ENCODE measurements at regions not wholly inside any gene's neighbourhood (a gene's known extent, or its start where the extent isn't known, plus 50 kb on each side); places are given as distances from the start of the nearest gene placed in this dataset.

GRCh38 chr12:67720351-67720856, 71.9 kb downstream of the DYRK2 start:
- TF ChIP-seq, protein P1, sequence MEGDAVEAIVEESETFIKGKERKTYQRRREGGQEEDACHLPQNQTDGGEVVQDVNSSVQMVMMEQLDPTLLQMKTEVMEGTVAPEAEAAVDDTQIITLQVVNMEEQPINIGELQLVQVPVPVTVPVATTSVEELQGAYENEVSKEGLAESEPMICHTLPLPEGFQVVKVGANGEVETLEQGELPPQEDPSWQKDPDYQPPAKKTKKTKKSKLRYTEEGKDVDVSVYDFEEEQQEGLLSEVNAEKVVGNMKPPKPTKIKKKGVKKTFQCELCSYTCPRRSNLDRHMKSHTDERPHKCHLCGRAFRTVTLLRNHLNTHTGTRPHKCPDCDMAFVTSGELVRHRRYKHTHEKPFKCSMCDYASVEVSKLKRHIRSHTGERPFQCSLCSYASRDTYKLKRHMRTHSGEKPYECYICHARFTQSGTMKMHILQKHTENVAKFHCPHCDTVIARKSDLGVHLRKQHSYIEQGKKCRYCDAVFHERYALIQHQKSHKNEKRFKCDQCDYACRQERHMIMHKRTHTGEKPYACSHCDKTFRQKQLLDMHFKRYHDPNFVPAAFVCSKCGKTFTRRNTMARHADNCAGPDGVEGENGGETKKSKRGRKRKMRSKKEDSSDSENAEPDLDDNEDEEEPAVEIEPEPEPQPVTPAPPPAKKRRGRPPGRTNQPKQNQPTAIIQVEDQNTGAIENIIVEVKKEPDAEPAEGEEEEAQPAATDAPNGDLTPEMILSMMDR (IDR thresholded peaks at IDR 0.05; ENCODE audit: insufficient read depth, low read depth, low read length) = no peak
- no peak for TF ChIP-seq EZH2 (IDR thresholded peaks at IDR 0.05; ENCODE audit: insufficient read depth, low read length)
